ENCODE measurements at regions not wholly inside any gene's neighbourhood (a gene's known extent, or its start where the extent isn't known, plus 50 kb on each side); places are given as distances from the start of the nearest gene placed in this dataset.

DNA sequence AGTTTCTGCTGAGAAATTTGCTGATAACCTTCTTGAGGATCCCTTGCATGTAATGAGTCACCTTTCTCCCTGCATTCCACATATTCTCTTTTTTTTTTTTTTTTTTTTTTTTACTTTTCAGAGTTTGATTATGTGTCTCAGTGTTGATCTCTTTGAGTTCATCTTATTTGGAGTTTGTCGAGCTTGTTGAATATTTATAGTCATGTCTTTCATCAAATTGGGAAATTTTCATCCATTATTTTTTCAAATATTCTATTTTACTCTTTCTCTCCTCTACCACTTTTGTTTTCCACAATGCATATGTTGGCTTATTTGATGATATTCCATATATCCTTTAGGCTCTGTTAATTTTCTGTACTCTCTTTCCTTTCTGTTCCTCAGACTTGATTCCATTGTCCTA is 136.1 kb downstream of the MAD2L1 start:
- no peak for DNase-seq

GRCh38 chr4:119921830-119922229 is 144.8 kb downstream of the MAD2L1 start:
- no peak for DNase-seq

DNA sequence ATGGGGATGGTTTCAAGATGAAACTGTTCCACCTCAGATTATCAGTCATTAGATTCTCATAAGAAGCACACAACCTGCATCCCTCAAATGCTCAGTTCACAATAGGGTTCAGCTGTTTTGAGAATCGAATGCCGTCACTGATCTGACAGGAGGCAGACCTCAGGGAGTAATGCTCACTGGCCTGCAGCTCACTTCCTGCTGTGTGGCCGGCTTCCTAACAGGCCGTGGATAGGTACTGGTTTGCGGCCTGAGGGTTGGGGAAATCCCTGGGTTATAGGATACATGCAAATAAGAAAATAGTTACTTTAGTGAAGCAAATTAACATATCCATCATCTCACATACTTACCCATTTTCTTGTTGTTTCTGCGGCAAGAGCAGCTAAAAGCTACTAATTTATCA is 160.4 kb downstream of the MAD2L1 start:
- no peak for DNase-seq

DNA sequence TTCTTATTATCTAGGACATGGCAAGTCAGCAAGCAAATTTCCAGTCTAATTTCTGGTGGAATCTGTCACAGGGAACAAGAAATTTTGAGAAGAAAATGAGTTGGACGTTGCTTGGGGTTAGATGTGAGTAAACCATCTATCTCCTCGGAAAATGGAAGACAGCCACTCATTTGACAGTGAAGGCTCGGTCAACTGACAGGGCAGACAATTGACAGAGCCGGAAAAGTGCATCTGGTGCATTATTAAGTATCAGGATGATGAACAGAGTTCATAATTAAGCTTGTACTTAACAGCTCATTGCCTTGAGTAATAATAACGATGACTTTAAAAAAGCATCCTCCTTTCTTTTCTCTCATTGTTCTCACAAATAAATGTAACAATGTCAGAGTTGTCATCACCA is 168.4 kb downstream of the MAD2L1 start:
- peak; percentile 43 for DNase-seq

DNA sequence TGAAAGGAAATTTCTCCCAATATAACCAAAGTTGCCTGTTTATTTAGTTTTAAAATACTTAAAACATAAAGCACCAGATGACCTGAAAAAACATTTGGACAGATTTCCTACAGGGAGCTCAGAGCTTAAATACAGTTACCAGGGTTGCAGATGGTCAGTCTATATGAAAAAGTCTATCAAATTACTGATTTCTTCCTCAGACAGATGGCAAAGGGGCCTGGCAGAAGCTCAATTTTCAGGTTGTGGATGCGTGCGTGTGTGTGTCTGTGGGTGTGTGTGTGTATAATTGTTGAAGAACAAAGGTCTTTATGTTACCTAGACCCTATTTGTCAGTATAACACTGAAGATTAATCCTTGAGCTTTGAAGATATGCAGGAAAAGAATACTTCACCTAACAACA is 169.4 kb downstream of the MAD2L1 start:
- DNase-seq, result peak; percentile 95

DNA sequence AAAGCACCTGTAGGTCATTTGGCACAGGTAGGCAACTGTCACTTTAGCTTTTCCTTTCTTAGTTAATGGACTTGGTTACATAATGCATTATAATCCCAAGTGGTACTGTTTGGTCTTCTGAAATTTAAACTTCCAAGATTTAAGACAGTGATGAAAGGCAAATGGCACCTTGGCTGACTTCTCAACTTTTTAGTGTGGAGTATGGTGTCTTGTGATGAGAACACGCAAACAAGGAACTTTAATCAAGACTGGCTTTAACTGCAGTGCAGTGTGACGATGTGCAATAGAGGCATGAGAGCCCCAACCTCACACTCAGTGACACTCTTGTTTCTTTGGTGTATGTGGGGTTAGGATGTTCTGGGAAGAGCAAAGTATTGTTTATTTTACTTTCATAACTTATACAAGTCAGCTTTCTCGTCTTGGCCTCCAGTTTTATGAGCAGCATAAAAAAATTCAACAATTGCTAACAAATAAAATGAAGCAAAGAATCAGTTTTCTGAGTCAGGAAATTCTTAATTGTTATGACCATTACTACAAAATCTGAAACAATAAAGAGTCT is 171.9 kb downstream of the MAD2L1 start:
- no peak for DNase-seq

GRCh38 chr4:119873794-119874325 is 192.8 kb downstream of the MAD2L1 start:
- DNase-seq, result no peak

- no peak for DNase-seq
Observed at GRCh38 chr4:119873132-119873531, 193.5 kb downstream of the MAD2L1 start.

DNA sequence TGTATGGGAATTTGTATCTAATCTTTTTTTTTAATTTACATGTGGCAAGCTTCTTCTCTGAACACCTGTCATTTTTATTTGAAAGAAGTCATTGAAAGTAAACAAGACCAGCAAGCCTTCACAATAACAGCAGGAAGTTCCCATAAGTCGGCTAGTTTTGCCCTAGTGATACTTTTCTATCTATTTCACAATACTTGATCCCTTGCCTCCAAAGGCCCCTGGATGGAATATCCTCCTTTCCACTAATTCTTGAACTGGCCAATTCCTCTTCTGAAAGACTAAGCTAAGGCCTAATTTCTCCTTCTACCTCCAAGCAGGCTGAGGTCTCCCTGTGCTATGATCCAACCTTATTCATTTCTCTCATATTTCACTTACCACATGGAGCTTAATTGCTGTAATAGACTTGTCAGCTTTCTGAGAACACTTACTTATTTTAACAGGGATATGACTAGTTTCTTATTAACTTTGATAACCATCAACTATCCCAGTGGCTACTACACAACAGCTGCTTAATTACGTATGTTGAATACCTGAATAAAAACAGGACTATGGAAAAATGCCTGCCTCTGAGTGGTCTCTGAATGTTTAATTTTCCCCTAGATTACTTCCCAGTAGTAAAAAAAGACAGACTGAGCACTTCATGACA is 194.2 kb downstream of the MAD2L1 start:
- DNase-seq, result no peak

- no peak for DNase-seq
Observed at GRCh38 chr4:119870856-119871255, 195.8 kb downstream of the MAD2L1 start.

DNA sequence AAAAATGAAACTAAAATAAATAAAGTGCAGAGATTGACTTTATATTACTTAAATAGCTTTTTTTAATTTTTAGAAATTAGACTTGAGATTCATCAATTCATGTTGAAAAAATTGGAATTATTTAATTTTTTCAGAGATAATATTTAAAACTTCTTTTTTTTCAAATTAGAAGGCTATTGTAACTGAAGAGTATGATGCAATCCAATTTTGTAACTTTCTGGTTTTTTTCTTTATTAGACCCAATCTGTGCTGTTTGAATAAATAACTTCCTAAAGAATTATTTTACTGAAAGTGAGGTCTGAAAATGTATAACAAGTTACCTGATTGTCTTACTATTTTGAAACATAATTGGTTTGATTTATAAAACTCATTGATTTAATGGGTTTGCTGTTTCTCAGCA is 200.9 kb downstream of the MAD2L1 start:
- no peak for DNase-seq

DNA sequence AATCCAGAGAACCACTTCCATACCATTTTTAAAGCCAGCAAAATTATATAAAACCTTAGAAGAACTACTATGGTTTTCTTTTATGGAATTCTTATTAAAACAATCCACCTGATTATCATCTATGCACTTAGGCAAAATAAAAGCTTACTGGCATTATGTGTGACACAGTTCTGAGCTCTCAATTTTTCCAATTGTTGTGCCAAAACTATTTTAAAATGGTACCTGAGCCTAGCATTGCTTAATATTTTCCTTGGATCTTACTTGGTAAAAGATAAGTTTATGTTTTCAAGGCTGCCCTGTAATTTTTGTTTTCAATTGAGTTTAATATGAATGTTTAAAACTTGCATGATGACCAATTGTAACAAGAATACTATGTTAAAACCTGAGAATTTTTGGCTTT is 201.3 kb downstream of the MAD2L1 start:
- DNase-seq, result no peak

DNA sequence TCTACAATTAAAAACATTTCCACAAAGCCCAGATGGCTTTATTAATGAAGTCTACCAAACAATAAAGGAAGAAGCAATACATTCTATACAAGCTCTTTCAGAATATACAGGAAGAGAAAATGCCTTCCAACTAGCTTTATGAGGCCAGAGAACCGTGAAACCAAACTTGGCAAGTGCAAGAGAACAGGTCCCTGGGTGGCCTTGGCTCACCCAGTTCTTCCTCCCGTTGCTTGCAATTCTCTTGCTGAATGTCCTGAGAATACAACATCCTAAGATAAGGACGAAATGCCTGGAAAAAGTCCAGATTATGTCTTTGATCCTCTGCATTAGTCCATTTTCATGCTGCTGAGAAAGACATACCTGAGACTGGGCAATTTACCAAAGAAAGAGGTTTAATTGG is 204.9 kb downstream of the MAD2L1 start:
- no peak for DNase-seq

GRCh38 chr4:119858176-119858575 is 208.5 kb downstream of the MAD2L1 start:
- no peak for DNase-seq

DNA sequence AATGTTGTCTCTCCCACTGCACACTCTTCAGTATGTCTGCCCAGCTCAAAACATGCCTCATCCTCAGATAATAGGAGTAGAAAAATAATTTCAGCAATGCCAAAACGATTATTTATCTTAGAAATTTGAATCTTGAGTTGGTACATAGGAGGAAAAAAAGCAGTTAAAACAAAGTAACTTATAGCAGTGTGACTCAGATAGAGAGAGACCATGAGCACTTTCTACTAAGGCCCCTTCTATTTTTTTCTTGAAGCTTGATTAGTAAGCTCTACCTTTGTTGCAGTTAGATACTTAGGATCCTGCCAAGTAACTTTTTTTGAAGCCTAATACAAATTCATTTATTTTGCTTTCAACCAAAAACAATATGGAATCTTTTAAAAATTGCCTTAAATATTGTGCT is 212.3 kb downstream of the MAD2L1 start:
- DNase-seq, result no peak

DNA sequence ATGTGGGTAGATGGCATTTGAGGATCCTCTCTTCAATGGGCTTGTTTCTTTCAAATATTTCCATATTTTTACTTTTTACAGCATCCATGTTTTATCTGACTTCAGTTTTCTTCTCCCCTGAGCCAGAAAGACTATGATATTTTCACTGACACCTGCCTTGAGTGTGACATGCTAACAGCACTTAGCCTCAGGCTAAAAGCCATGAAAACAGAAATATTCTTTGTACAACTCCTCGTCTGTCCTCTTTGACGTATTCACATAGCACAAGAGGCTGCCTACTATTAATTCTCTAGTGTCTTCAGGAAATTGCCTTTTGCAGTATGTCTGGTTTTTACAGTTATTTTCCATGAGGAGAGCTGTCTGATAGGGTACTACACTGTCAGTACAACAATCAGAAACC is 215.0 kb downstream of the MAD2L1 start:
- DNase-seq, result no peak

DNA sequence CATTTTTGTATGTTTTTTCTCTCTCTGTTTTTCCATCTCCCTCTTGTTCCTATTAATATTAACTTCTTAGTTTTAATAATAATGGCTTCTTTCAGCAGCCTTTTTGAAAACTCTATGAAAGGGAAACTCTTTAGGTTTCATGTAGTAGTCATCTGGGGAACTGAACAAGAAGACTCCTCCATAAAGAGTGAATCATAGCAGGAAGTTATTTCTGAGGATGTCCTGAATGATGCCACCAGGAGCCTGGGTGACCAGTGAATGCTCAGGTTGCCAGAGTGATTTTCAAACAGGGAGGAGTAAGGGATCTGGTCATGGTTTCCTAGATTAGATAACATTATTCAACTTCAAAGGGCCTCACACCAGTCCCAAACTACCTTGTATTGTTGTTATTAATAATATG is 212.8 kb upstream of the PDE5A start:
- no peak for DNase-seq

- DNase-seq, result no peak
Observed at GRCh38 chr4:119835613-119835910, 207.0 kb upstream of the PDE5A start.

DNA sequence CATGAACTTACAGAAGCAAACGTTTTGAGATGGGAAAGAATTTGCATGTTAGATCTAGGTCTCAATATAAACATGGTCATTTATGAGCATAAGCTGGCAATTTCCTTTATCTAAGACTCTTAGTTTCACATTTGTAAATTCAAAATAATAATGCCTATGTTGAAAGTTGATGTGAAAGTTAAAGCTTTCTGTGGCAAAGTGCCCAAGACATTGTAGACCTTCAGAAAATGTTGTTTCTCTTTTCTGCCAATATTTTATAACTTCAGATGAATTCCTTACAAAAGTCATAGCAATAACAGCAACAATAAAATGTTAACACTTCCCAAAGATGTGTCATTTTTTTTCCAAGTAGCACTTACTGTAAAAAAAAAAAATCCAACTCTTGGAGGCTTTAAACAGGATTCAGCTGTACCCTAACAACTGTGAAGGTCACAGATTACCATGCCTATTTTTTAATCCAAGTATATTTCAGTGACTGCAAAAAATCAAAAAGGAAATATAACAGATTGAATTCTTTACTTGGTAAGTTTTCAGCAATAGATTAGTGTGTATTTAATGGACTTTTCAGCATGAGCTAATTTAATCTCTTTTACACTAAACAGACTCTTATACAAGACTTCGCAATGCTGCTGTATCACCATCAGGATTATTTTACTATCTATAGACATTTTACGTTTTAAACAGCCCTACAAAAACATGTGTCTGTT is 206.5 kb upstream of the PDE5A start:
- no peak for DNase-seq

GRCh38 chr4:119833611-119834010 is 205.0 kb upstream of the PDE5A start:
- DNase-seq, result no peak

- no peak for DNase-seq
Observed at GRCh38 chr4:119832776-119833175, 204.2 kb upstream of the PDE5A start.

DNA sequence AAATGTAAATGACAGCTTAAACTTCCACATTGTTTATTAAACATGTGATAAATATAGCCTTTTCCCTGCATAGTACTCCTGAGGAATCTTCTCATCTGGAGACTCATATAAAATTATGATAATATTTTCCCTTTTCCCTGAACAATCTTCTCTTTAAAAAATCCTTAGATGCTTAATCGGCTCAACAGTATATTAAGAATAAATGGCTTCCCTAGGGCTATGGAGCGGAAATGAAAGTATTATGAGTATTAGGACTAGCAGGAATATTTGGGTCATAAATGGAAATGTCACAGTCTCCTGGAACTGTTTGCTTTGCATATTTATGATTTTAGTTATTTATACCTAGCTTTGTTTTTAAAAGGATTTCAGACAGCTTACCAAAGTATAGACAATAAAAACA is 200.7 kb upstream of the PDE5A start:
- no peak for DNase-seq

- DNase-seq, result no peak
Observed at GRCh38 chr4:119825696-119826095, 197.1 kb upstream of the PDE5A start.

DNA sequence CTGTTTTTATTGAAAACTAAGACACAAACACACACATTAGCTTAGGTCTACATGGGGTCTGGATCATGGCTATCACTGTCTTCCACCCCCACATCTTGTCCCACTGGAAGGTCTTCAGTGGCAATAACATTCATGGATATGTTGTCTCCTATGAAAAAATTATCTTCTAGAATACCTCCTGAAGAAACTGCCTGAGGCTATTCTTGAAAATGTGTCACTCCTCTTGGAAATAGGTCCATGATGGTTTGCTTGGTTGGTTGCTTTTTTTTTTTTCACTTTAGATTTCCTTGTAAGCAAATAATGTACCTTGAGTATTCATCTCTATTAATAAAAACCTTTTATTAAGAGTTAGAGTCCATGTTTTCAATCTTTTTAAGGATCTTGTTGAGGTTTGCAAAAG is 195.3 kb upstream of the PDE5A start:
- no peak for DNase-seq

GRCh38 chr4:119823045-119823444 is 194.4 kb upstream of the PDE5A start:
- no peak for DNase-seq

Measured in NCI-H524 treated with DMSO at 0.1 percent for 48 hours (cell line).